ENCODE measurements at regions not wholly inside any gene's neighbourhood (a gene's known extent, or its start where the extent isn't known, plus 50 kb on each side); places are given as distances from the start of the nearest gene placed in this dataset.
"Not testable (repeated sequence)": the region's sequence is repeated elsewhere in the genome, so short reads cannot be mapped to it uniquely, and the experiment has no call there.

DNA sequence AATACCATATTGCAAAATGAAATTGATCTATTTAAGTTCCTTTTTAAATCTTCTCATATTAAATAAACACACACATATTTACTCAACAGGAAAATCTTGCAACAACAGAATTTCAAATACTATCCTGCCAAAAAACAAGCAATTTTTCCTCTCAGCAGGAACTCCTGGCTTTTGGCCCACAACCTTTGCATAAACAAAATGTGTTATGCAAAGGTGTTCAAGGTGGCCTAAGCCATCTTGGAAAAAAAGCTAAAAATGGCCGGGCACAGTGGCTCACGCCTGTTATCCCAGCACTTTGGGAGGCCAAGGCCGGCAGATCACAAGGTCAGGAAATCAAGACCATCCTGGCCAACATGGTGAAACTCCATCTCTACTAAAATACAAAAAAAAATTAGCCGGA lies 383.6 kb downstream of the KCNJ18 start:
- TF ChIP-seq POLR2A (IDR thresholded peaks at IDR 0.05; ENCODE audit: low read length); GATA1 (IDR thresholded peaks at IDR 0.05; ENCODE audit: low read depth, low read length): not testable (repeated sequence)
